GM21528 (cell line): ENCODE measurements at regions not wholly inside any gene's neighbourhood (a gene's known extent, or its start where the extent isn't known, plus 50 kb on each side); places are given as distances from the start of the nearest gene placed in this dataset.

Experiments used
- ATAC-seq: cut with Tn5 transposase; IDR thresholded peaks from one replicate; pipeline ENCODE4 v1.9.1; 2021; ENCODE audit warnings: mild to moderate bottlenecking, moderate library complexity; ENCODE audit not compliant: unreplicated experiment, low FRiP score

GRCh38 chr9:85430659-85431338, 311.0 kb downstream of the AGTPBP1 start:
- no peak for ATAC-seq

DNA sequence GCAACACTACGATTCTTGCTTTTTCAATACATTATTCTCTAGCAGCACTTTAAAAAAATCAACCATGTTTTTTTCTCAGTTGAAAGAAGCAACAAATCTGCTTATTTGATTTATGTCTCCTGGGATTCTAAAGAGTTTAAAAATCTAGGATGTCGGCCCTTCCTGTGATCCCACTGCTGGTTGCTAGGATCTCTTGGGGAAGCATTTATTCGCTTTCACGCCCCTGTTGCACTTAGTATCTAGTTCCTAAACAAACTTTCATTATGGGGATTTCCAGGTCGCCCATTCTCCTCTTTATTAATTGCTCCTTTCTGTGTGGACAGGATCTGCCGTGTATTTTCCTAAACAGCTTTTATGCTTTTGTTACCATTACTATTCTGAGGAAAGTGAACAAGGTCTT, 313.5 kb downstream of the AGTPBP1 start:
- no peak for ATAC-seq

DNA sequence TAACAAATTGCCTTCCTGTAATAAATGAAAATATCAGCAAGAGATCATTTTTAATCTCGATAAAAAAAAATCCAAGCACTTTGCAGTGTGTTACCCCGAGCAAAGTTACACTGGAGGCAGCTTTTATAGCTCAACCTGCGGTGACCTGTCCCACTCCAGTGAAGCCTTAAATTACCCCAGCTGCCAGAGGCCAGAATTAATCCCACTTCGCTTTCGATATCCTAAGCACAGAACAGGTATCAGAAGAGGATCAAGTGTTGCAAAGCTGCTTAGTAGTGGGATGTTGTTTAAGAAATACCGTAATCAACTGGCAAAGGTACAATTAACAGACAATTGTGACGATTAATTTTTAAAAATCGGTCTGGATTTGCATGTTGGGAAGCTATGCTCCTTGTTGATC, 314.0 kb downstream of the AGTPBP1 start:
- ATAC-seq, result no peak

- peak; percentile 64 for ATAC-seq
Observed at GRCh38 chr9:85425153-85425611, 316.6 kb downstream of the AGTPBP1 start.

DNA sequence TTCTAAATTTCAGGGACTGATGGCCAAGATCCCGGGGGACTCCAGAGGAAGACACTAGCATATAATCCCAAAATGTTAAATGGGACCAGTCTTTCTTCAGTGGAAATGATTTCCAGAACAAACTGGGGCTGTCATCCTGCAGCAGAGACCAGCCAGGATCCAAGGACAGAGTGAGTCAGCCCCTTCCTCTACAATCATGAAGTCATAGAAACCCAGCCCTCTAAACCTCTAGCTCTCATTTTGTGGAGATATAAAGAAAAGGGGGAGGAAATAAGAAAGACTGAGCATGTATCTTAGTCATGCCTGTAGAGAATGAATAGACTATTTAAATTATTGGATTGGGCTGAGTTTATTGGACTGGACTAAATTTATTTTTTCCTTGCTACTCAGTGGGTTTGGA, 318.3 kb downstream of the AGTPBP1 start:
- no peak for ATAC-seq

GRCh38 chr9:85421641-85422040, 320.1 kb downstream of the AGTPBP1 start:
- no peak for ATAC-seq

- ATAC-seq, result no peak
Observed at GRCh38 chr9:85420750-85421149, 321.0 kb downstream of the AGTPBP1 start.

DNA sequence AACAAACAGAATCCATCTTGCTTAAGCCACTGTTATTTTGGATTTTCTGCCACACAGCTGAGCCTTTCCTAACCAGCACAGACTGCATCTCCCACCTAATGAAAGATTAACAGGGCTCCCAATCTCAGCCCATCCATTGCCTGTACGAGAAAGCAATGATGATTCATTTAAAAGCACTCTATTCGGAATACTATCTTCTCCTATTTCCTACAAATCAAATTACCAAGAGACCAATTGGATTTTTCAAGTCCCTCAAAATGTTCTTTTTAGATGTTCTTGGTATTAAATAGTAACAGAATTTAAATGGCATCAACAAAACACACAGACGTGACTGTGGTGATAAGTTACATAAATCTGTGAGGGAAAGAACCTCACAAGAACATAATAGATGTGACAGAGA, 324.1 kb downstream of the AGTPBP1 start:
- ATAC-seq, result no peak

DNA sequence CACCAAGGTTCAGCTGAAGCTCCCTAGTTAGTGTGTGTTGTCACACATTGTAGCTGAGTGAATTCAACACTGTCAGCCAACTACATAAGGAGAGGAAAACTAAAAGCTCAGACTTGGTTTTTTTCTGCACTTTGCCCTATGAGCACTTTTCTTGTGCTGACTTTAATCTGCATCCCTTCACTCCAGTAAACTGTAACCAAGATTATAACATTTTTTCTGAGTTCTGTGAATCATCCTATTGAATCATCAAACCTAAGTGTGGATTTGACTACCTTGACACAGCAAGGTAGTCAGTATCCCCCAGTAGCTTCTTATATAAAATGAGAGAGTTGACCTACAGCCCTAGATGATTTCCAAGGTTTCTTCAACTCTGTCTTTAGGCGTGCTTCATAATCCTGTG, 325.0 kb downstream of the AGTPBP1 start:
- ATAC-seq, result no peak

DNA sequence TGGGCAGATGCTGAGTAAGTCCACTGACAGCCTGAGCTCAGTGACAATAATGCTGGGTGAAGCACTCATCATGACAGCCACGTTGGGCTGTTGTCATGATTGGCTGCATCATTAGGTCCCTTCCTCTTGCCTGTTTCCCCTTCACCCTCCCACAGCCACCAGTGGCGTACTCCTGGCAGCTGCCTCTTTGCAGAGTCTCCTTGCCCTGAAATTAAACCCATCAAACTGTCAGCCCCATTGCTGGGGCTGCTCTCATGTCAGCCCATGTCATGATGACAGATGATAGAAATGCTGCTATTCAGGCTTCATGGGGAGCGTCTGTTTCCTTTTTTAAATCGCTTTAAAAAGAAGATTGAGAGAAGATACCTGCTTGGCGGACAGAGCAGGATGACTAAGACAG, 327.4 kb downstream of the AGTPBP1 start:
- ATAC-seq, result no peak

DNA sequence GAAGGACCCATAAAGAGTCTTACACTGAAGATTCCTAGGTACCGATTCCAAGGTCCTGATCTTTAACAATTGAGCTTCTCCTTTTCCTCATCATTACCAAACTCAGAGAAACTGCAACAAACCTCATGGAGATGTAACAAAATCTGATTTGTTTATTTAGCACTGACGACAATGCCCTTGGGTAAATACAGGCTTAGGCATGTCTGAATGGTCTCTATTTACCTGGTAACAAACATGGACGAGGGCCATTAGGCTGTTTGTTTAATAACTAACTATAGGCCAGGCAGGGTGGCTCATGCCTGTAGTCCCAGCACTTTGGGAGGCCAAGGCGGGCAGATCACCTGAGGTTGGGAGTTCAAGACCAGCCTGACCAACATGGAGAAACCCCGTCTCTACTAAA, 333.3 kb downstream of the AGTPBP1 start:
- no peak for ATAC-seq

GRCh38 chr9:85405566-85405950, 336.2 kb downstream of the AGTPBP1 start:
- ATAC-seq, result no peak

DNA sequence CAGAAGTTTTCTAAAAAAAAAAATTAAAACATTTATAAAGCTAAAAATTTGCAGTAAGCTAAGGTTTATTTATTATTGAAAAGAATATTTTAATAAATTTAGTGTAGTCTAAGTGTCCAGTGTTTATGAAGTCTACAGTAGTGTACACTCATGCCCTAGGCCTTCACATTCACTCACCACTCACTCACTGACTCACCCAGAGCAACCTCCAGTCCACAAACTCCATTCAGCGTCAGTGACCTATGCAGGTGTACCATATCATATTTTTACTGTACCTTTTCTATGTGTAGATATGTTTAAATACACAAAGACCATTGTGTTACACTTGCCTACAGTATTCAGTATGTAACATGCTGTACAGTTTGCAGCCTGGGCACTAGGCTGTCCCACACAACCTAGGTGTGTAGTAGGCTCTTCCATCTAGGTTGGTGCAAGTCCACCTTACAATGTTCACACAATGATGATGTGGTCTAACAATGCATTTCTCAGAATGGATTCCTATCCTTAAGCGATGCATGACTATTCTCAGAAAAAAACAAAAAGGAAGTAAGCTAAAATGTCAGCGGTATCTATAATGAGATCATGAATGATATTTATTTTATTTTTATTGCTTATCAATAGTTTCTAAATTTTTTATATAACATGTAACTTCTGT, 336.7 kb downstream of the AGTPBP1 start:
- no peak for ATAC-seq

DNA sequence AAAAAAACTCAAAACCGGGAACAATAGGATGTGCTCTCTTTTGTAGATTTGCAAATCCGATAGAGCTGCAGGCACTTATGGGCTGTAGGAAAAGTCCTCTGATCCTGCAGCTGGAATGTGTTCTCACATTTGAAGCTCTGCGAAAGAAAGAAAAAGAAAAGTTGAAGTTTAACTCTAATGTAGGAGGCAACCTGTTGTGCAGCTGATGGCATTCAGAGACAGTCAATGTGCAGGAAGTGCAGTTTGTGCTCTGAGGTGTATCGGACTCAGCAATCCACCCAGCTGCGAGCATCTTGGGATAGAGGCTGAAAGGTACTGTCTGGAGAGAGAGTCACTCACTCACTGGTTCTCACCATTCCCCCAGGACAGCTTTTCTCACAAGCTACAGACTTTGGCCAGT, 339.2 kb downstream of the AGTPBP1 start:
- no peak for ATAC-seq

GRCh38 chr9:85401998-85402397, 339.8 kb downstream of the AGTPBP1 start:
- ATAC-seq, result no peak

DNA sequence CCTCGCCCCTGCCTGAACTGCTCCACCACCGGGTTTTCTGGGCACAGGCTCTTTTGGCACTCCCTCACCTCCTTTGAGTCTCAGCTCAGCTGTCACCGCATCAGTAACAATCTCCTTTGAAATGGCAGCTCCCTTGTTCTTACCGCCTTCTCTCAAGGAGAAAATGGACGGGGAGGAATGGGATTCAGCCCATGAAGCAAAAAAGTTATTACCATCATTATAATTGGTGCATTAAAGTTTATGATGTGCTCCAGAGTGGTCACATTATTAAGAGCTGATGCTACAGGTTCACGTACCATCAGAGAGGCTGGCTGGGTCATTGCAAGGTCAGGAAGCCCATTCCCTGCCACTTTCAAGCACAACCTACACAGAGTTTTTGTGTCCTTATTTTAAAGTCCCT, 344.7 kb downstream of the AGTPBP1 start:
- ATAC-seq, result no peak

- ATAC-seq, result no peak
Observed at GRCh38 chr9:85392260-85392659, 349.5 kb downstream of the AGTPBP1 start.

- ATAC-seq, result no peak
Observed at GRCh38 chr9:85377731-85378289, 363.9 kb downstream of the AGTPBP1 start.

DNA sequence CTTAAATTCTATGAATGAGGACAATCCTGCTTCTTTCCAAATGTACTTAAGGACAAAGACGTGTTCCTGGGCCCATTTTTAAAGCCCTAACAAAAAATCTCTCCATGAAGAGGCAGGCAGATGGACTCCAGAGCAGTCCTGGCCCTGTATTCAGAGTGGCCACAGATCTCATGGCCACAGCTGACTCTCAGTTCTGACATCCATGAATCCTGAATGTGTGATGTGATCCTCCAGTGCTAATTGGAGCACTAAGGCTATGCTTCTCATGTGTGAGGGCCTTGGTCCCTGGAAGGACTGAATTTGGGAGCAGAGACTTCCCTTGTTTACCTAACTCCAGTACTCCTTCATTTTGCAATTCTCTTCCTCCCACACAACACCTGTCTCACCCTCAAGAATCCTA, 373.0 kb downstream of the AGTPBP1 start:
- ATAC-seq, result no peak

DNA sequence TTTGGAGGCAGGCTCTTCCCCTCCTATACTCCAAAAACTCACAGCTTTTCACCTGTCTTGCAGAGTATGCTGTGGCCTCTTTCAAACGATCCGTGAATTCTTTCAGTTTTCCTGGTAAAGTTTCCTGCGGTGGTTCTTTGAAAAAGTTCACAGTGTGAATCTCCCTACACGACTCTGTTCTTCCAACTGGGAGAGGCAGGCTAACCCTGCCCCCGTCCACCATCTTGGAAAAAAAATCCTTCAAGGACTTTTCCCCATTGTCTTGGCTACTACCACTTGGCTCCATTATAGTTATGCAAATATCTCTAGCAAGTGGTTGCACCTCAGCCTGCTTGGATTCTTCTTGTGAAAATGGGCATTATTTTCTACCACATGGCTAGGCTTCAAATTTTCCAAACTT, 382.6 kb downstream of the AGTPBP1 start:
- ATAC-seq, result no peak

DNA sequence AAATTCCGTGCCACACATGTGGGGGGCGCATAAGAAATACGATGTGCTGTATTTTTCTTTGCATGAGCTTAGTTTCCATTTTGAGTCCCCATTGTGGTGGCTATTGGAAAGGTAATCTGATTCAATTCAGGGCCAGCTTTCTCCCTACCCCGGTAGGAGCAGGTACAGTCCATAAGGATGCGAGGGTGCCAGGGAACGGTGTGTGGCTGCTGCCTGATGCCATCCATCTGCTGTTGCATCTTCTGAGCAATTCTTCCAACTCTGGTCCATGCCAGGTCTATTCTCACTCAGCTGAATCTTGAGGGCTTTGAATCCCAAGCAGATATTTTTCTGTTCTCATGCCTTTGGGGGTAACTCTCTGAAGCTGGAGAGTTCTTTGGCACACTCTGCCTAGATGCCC, 392.7 kb downstream of the AGTPBP1 start:
- ATAC-seq, result no peak

GRCh38 chr9:85347541-85347940, 394.2 kb downstream of the AGTPBP1 start:
- ATAC-seq, result no peak
